Coronary artery (tissue), 2 donors: ENCODE measurements at regions not wholly inside any gene's neighbourhood (a gene's known extent, or its start where the extent isn't known, plus 50 kb on each side); places are given as distances from the start of the nearest gene placed in this dataset.

Source experiments
- DNase-seq: peaks from one replicate; pipeline ENCODE4 v3.0.0-alpha.2; 2017; ENCODE audit warnings: low spot score
- H3K27ac ChIP-seq, 2 donors: fragments of 200-600 bp; sonication (generic); one replicate each; pipeline ENCODE4 v1.5.1; 2016 to 2019
- H3K4me3 ChIP-seq: fragments of 200-600 bp; sonication (generic); 2 replicates; pipeline ENCODE4 v1.5.1; 2016; ENCODE audit warnings: mild to moderate bottlenecking, moderate library complexity
- TF ChIP-seq, protein P1 (sequence below): fragments of 200-600 bp; sonication (generic); IDR thresholded peaks from one replicate; pipeline ENCODE4 v1.5.1; 2019; ENCODE audit warnings: antibody characterized with exemption

- Histone ChIP-seq H3K27ac (no peak overlapping the region), H3K4me3 (no peak overlapping the region)
- DNase-seq, result no peak
- TF ChIP-seq, protein P1, sequence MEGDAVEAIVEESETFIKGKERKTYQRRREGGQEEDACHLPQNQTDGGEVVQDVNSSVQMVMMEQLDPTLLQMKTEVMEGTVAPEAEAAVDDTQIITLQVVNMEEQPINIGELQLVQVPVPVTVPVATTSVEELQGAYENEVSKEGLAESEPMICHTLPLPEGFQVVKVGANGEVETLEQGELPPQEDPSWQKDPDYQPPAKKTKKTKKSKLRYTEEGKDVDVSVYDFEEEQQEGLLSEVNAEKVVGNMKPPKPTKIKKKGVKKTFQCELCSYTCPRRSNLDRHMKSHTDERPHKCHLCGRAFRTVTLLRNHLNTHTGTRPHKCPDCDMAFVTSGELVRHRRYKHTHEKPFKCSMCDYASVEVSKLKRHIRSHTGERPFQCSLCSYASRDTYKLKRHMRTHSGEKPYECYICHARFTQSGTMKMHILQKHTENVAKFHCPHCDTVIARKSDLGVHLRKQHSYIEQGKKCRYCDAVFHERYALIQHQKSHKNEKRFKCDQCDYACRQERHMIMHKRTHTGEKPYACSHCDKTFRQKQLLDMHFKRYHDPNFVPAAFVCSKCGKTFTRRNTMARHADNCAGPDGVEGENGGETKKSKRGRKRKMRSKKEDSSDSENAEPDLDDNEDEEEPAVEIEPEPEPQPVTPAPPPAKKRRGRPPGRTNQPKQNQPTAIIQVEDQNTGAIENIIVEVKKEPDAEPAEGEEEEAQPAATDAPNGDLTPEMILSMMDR, result no peak
These were observed 567.4 kb upstream of the SOX9 start for GRCh38 chr17:71553381-71553780.

DNA sequence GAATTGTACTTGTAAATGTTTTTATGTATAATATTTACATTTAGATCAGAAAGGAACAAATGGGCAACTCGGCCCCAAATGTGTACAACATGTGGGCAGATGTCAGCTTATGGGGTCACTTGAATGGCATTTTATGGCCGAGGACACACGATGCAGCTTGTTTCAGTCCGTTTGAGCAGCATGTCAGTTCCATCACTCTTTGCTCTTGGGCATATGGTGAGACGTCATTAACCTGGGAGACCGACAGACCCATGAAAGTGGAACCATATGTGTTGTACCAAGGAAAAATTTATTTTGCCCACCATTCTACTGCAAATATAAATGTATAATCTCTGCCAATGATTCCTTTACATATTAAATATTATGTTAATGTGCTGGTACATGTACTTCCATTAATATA, 561.9 kb upstream of the SOX9 start:
- TF ChIP-seq, protein P1, result no peak
- Histone ChIP-seq H3K27ac (no peak overlapping the region), H3K4me3 (no peak overlapping the region)
- no peak for DNase-seq

DNA sequence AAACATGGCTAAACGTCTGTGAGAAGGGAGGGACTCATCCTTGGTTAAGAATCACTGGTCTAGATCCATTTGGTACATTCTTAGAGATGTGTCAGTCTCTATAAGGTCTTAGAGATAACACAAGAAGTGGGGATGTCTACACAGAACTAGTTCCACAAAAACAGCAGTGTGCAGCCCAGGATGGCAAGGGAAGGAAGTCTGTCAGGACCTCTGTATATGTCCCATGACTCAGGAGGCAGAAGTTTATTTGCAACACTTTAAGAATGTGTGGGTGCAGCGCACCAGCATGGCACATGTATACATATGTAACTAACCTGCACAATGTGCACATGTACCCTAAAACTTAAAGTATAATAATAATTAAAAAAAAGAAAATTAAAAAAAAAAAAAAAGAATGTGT, 548.5 kb upstream of the SOX9 start:
- no peak overlapping the region for H3K4me3 ChIP-seq
- TF ChIP-seq, protein P1, result no peak
- DNase-seq, result no peak
- no peak overlapping the region for H3K27ac ChIP-seq

DNA sequence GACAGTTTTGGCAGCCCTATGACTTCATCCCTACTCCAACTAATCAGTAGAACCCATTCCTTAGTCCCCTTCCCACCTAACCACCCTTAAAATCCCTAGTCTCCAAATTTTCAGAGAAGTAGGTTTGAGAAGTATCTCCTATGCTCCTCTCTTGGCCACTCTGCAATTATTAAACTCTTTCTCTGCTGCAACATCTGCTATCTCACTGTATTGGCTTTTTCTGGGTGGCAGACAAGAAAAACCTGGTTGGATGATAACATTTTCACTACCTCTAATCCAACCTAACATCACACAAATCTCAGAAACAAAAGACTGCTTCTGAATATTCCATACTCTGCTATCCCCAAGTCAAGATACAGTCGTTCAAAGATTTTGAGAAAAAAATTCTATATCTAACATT, 542.4 kb upstream of the SOX9 start:
- no peak for DNase-seq
- TF ChIP-seq, protein P1, result no peak
- Histone ChIP-seq H3K4me3 (no peak overlapping the region), H3K27ac (no peak overlapping the region)

GRCh38 chr17:71580220-71580619, 540.6 kb upstream of the SOX9 start:
- DNase-seq, result no peak
- TF ChIP-seq, protein P1, result no peak
- Histone ChIP-seq H3K4me3 (no peak overlapping the region), H3K27ac (no peak overlapping the region)

DNA sequence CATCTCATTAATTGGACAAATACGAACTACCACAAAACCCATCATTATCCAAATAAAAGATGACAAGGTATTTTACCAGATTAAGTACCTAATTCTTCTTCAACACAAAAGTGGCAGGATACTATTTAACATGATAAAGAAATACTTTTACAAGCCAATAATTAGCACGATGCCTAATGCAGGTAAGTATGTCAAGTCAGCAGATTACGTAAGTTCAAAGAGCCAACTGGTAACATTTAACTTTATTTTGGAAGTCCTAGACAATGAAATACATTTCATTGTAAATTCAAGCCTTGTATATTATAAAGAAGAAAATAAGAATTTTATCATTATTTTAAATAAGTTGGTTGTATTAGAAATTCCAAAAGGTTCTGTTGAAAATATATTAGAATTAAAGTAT, 535.3 kb upstream of the SOX9 start:
- Histone ChIP-seq H3K4me3 (no peak overlapping the region), H3K27ac (no peak overlapping the region)
- no peak for DNase-seq
- TF ChIP-seq, protein P1, result no peak

DNA sequence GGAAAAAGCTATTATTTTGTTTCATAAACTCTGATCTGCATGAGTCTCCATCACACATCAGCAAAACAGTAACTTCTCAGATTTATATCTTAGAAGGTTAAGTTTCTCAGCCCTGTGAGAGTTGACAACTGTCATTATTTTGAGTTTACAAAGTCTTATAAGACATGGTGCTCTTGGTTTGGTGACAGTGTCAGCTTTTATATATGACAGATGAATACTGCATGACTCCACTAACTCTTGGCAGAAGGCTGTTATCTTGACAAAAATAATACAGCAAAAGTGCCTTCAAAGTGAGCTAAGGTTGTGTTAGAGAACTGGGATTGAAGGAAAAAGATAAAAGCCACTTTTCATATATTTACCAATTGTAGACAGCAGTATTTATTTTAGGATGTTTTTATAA, 528.4 kb upstream of the SOX9 start:
- no peak for DNase-seq
- TF ChIP-seq, protein P1, result no peak
- Histone ChIP-seq H3K4me3 (no peak overlapping the region), H3K27ac (no peak overlapping the region)
